ENCODE measurements at regions not wholly inside any gene's neighbourhood (a gene's known extent, or its start where the extent isn't known, plus 50 kb on each side); places are given as distances from the start of the nearest gene placed in this dataset.

GRCh38 chr11:15698855-15699254 is 584.1 kb downstream of the INSC start:
- TF ChIP-seq CTCF (IDR thresholded peaks at IDR 0.05) (no peak), POLR2A (IDR thresholded peaks at IDR 0.05) (no peak)
